ENCODE measurements at regions not wholly inside any gene's neighbourhood (a gene's known extent, or its start where the extent isn't known, plus 50 kb on each side); places are given as distances from the start of the nearest gene placed in this dataset.

- Histone ChIP-seq H3K27me3 (ENCODE audit: insufficient read depth, low read length) (no peaks in the 10 kb centered on the region), H2AK5ac (ENCODE audit: insufficient read length, low read length) (no peak overlapping the region), H4K8ac (replicated peaks; ENCODE audit: insufficient read length, low read depth, low read length) (no peak overlapping the region), H3K56ac (ENCODE audit: insufficient read length, low read depth, low read length) (no peak overlapping the region), H2BK12ac (ENCODE audit: insufficient read length, low read depth, low read length) (no peak overlapping the region), H2BK120ac (ENCODE audit: low read depth, low read length, poor library complexity, severe bottlenecking) (no peak overlapping the region), H3K9ac (ENCODE audit: extremely low read depth, insufficient read length, low read length) (no peak overlapping the region), H3K27ac (ENCODE audit: insufficient read length, low read depth, low read length) (no peak overlapping the region), H3K4ac (ENCODE audit: low read depth, low read length) (no peak overlapping the region), H4K20me1 (ENCODE audit: control insufficient read depth, insufficient read depth, insufficient read length) (no peaks in the 10 kb centered on the region), H2AFZ (ENCODE audit: low read length) (no peak overlapping the region), H3K18ac (ENCODE audit: insufficient read length, low read depth, low read length) (no peak overlapping the region), H2BK15ac (ENCODE audit: low read depth, low read length) (no peak overlapping the region), H3T11ph (ENCODE audit: low read length) (no peak overlapping the region), H3K79me1 (ENCODE audit: insufficient read depth, low read depth, low read length, poor library complexity, severe bottlenecking) (no peaks in the 10 kb centered on the region), H3K79me2 (ENCODE audit: insufficient read depth, low read length) (no peaks in the 10 kb centered on the region), H4K5ac (ENCODE audit: insufficient read length, low read depth, low read length) (no peak overlapping the region), H2BK20ac (ENCODE audit: low read depth, low read length, poor library complexity, severe bottlenecking) (no peak overlapping the region), H3K23me2 (ENCODE audit: insufficient read length, low read depth, low read length, poor library complexity, severe bottlenecking) (no peaks in the 10 kb centered on the region), H3K4me2 (ENCODE audit: insufficient read depth, insufficient read length, low read length) (no peak overlapping the region), H3K23ac (ENCODE audit: insufficient read length, low read depth, low read length) (no peak overlapping the region), H3K9me3 (ENCODE audit: control insufficient read depth, low read depth, low read length) (no peaks in the 10 kb centered on the region), H3K4me1 (ENCODE audit: insufficient read depth, low read length) (no peaks in the 10 kb centered on the region), H3K14ac (ENCODE audit: insufficient read depth, low read length) (no peak overlapping the region), H2BK5ac (ENCODE audit: insufficient read length, low read length) (no peak overlapping the region), H4K91ac (ENCODE audit: insufficient read length, low read depth, low read length) (no peak overlapping the region)
- H3K4me1 Mint-ChIP-seq, result no peaks in the 10 kb centered on the region
- no peak for TF ChIP-seq CTCF (conservative IDR thresholded peaks at IDR 0.05)
- no CpG with 5 or more reads among the region's 3 CpGs for WGBS (ENCODE audit: extremely low coverage, insufficient read length, low lambda C conversion rate)
- H3K27ac Mint-ChIP-seq, result no peak overlapping the region
- no peaks in the 10 kb centered on the region for H3K36me3 Mint-ChIP-seq (ENCODE audit: insufficient read depth in 1 of 3, low read depth in 3 of 3)
- no peak overlapping the region for H3K4me3 Mint-ChIP-seq
- no peak for DNase-seq
- H3K27me3 Mint-ChIP-seq (ENCODE audit: low read depth), result no peaks in the 10 kb centered on the region
- H3K9me3 Mint-ChIP-seq, result no peaks in the 10 kb centered on the region; a peak in 1 of 5 replicates
Observed at GRCh38 chr4:147349193-147349592, 131.7 kb upstream of the EDNRA start.

All from H9 (cell line).